Neural cell (in vitro differentiated cells): ENCODE measurements at regions not wholly inside any gene's neighbourhood (a gene's known extent, or its start where the extent isn't known, plus 50 kb on each side); places are given as distances from the start of the nearest gene placed in this dataset.

Experiments
- H2AFZ ChIP-seq: fragments of 200-600, 300-800 bp; sonication (generic), shearing (Covaris generic); 2 replicates; pipeline ENCODE4 v1.6.0; 2014; ENCODE audit warnings: low read depth, mild to moderate bottlenecking, antibody characterized with exemption, low read length, moderate library complexity
- H3F3A ChIP-seq: fragments of 200-600 bp; shearing (Covaris generic); 2 replicates; pipeline ENCODE4 v1.6.1; 2016; ENCODE audit warnings: mild to moderate bottlenecking, moderate library complexity, mixed read lengths, antibody characterized with exemption, low read length; ENCODE audit not compliant: insufficient read depth, poor library complexity, severe bottlenecking
- H3K27ac ChIP-seq: fragments of 200-600, 300-800 bp; sonication (generic), shearing (Covaris generic); 2 replicates; pipeline ENCODE4 v1.5.1; 2014; ENCODE audit warnings: mild to moderate bottlenecking, low read length, moderate library complexity
- H3K27me3 ChIP-seq: fragments of 300-800, 200-600 bp; sonication (generic), shearing (Covaris generic); 2 replicates; pipeline ENCODE4 v1.6.0; 2014; ENCODE audit warnings: mild to moderate bottlenecking, low read depth, low read length, moderate library complexity; ENCODE audit not compliant: insufficient read depth
- H3K36me3 ChIP-seq: fragments of 300-800, 200-600 bp; sonication (generic), shearing (Covaris generic); 2 replicates; pipeline ENCODE4 v1.5.1; 2014; ENCODE audit warnings: mild to moderate bottlenecking, antibody characterized with exemption, low read length, moderate library complexity; ENCODE audit not compliant: insufficient read depth
- H3K4me2 ChIP-seq: fragments of 300-800, 200-600 bp; sonication (generic), shearing (Covaris generic); 2 replicates; pipeline ENCODE4 v1.6.0; 2014; ENCODE audit warnings: mild to moderate bottlenecking, low read length
- H3K4me3 ChIP-seq: fragments of 300-800, 200-600 bp; sonication (generic), shearing (Covaris generic); 2 replicates; pipeline ENCODE4 v1.5.1; 2014; ENCODE audit warnings: mild to moderate bottlenecking, low read length, moderate library complexity
- H3K79me2 ChIP-seq: fragments of 200-600 bp; shearing (Covaris generic); replicated peaks from 2 replicates; pipeline ENCODE4 v1.6.0; 2014; ENCODE audit warnings: mild to moderate bottlenecking, low read length, moderate library complexity; ENCODE audit not compliant: insufficient read depth
- H3K9ac ChIP-seq: fragments of 300-800, 200-600 bp; sonication (generic), shearing (Covaris generic); 2 replicates; pipeline ENCODE4 v1.6.1; 2016; ENCODE audit warnings: mild to moderate bottlenecking, low read length, mixed read lengths
- H3K9me2 ChIP-seq: fragments of 200-600 bp; shearing (Covaris generic); 2 replicates; pipeline ENCODE4 v1.6.1; 2016; ENCODE audit warnings: mild to moderate bottlenecking, low read length, mixed read lengths; ENCODE audit not compliant: insufficient read depth
- H3K9me3 ChIP-seq: fragments of 200-600, 300-800 bp; sonication (generic), shearing (Covaris generic); 2 replicates; pipeline ENCODE4 v1.6.1; 2016; ENCODE audit warnings: mild to moderate bottlenecking, mixed run types, low read length, moderate library complexity, mixed read lengths
- H4K20me1 ChIP-seq: fragments of 200-600 bp; shearing (Covaris generic); 2 replicates; pipeline ENCODE4 v1.6.1; 2016; ENCODE audit warnings: mild to moderate bottlenecking, mixed run types; ENCODE audit not compliant: insufficient read depth
- EP300 ChIP-seq: fragments of 450-650 bp; conservative IDR thresholded peaks from 2 replicates; pipeline ENCODE4 v1.6.1; 2014; ENCODE audit warnings: antibody characterized with exemption, mild to moderate bottlenecking, moderate library complexity; ENCODE audit not compliant: poor library complexity, severe bottlenecking
- EZH2 ChIP-seq: fragments of 200-600, 300-800 bp; shearing (Covaris generic), sonication (generic); IDR thresholded peaks from 2 replicates; pipeline ENCODE4 v1.6.1; 2014; ENCODE audit warnings: antibody characterized with exemption, low read length, borderline replicate concordance, mild to moderate bottlenecking; ENCODE audit not compliant: insufficient read depth, poor library complexity, severe bottlenecking
- MXI1 ChIP-seq: fragments of 450-650 bp; conservative IDR thresholded peaks from 2 replicates; pipeline ENCODE4 v1.6.1; 2014; ENCODE audit warnings: antibody characterized with exemption, mild to moderate bottlenecking; ENCODE audit not compliant: poor library complexity, severe bottlenecking
- POLR2AphosphoS5 ChIP-seq: IDR thresholded peaks from 2 replicates; pipeline ENCODE4 v1.6.1; 2012
- RAD21 ChIP-seq: fragments of 450-650 bp; conservative IDR thresholded peaks from 2 replicates; pipeline ENCODE4 v1.6.1; 2014; ENCODE audit warnings: antibody characterized with exemption, mild to moderate bottlenecking, moderate library complexity
- SMC3 ChIP-seq: fragments of 450-650 bp; conservative IDR thresholded peaks from 2 replicates; pipeline ENCODE4 v1.6.1; 2014; ENCODE audit warnings: antibody characterized with exemption, mild to moderate bottlenecking, moderate library complexity; ENCODE audit not compliant: poor library complexity
- TAF1 ChIP-seq: IDR thresholded peaks from 2 replicates; pipeline ENCODE4 v1.6.1; 2012; ENCODE audit warnings: low read depth
- TF ChIP-seq, protein P1 (sequence below): fragments of 450-650 bp; IDR thresholded peaks from 2 replicates; pipeline ENCODE4 v1.5.1; 2014; ENCODE audit warnings: antibody characterized with exemption, mild to moderate bottlenecking, moderate library complexity; ENCODE audit not compliant: poor library complexity, severe bottlenecking
- TF ChIP-seq, protein P2 (sequence below): IDR thresholded peaks from 2 replicates; pipeline ENCODE4 v1.6.1; 2012; ENCODE audit warnings: borderline replicate concordance

DNA sequence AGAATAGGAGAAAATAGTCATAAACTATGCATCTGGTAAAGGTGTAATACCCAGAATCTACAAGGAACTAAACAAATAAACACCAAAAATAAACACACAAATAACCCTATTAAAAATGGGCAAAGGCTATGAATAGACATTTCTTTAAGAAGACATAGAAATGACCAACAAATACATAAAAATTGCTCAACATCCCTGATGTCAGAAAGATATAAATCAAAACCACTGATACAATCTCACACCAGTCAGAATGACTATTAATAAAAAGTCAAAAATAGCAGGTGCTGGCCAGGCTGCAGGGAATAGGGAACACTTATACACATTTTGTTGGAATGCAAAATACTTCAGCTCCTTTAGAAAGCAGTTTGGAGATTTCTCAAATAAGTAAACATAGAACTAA lies 352.1 kb upstream of the SLITRK1 start:
- Histone ChIP-seq H3K9me2 (no peaks in the 10 kb centered on the region), H3F3A (no peaks in the 10 kb centered on the region), H4K20me1 (no peaks in the 10 kb centered on the region), H3K79me2 (no peaks in the 10 kb centered on the region), H3K27me3 (no peaks in the 10 kb centered on the region), H3K4me3 (no peak overlapping the region), H3K9ac (no peak overlapping the region), H3K4me2 (no peak overlapping the region), H3K36me3 (no peaks in the 10 kb centered on the region), H3K27ac (no peak overlapping the region), H2AFZ (no peak overlapping the region), H3K9me3 (no peaks in the 10 kb centered on the region)
- TF ChIP-seq MXI1 (no peak), POLR2AphosphoS5 (no peak), EZH2 (no peak), SMC3 (no peak), EP300 (no peak), TAF1 (no peak), RAD21 (no peak)
- TF ChIP-seq, protein P1, sequence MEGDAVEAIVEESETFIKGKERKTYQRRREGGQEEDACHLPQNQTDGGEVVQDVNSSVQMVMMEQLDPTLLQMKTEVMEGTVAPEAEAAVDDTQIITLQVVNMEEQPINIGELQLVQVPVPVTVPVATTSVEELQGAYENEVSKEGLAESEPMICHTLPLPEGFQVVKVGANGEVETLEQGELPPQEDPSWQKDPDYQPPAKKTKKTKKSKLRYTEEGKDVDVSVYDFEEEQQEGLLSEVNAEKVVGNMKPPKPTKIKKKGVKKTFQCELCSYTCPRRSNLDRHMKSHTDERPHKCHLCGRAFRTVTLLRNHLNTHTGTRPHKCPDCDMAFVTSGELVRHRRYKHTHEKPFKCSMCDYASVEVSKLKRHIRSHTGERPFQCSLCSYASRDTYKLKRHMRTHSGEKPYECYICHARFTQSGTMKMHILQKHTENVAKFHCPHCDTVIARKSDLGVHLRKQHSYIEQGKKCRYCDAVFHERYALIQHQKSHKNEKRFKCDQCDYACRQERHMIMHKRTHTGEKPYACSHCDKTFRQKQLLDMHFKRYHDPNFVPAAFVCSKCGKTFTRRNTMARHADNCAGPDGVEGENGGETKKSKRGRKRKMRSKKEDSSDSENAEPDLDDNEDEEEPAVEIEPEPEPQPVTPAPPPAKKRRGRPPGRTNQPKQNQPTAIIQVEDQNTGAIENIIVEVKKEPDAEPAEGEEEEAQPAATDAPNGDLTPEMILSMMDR = no peak
- TF ChIP-seq, protein P2, sequence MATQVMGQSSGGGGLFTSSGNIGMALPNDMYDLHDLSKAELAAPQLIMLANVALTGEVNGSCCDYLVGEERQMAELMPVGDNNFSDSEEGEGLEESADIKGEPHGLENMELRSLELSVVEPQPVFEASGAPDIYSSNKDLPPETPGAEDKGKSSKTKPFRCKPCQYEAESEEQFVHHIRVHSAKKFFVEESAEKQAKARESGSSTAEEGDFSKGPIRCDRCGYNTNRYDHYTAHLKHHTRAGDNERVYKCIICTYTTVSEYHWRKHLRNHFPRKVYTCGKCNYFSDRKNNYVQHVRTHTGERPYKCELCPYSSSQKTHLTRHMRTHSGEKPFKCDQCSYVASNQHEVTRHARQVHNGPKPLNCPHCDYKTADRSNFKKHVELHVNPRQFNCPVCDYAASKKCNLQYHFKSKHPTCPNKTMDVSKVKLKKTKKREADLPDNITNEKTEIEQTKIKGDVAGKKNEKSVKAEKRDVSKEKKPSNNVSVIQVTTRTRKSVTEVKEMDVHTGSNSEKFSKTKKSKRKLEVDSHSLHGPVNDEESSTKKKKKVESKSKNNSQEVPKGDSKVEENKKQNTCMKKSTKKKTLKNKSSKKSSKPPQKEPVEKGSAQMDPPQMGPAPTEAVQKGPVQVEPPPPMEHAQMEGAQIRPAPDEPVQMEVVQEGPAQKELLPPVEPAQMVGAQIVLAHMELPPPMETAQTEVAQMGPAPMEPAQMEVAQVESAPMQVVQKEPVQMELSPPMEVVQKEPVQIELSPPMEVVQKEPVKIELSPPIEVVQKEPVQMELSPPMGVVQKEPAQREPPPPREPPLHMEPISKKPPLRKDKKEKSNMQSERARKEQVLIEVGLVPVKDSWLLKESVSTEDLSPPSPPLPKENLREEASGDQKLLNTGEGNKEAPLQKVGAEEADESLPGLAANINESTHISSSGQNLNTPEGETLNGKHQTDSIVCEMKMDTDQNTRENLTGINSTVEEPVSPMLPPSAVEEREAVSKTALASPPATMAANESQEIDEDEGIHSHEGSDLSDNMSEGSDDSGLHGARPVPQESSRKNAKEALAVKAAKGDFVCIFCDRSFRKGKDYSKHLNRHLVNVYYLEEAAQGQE = no peak

DNA sequence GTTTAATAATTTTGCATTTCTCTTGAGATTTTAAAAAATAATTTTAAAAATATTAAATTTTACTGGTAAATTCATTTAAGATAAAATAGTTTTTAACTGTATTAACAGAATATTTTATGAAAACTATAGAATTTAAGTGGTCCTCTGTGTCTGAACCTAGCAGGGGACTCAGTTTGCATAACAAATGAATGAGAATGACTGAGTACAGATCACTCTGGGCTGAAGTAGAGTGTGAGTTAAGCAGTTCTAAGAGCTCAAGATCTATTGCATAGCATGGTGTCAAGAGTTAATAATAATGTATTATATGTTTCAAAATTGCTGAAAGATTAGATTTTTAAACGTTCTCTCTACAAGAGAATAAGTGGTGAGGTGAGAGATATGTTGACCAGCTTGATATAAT lies 348.3 kb upstream of the SLITRK1 start:
- H2AFZ ChIP-seq = no peak overlapping the region
- H3K36me3 ChIP-seq = no peaks in the 10 kb centered on the region
- no peaks in the 10 kb centered on the region for H3F3A ChIP-seq
- H3K79me2 ChIP-seq = no peaks in the 10 kb centered on the region
- no peak for TF ChIP-seq EP300
- TF ChIP-seq, protein P1 = no peak
- TF ChIP-seq, protein P2 = no peak
- no peak for TF ChIP-seq RAD21
- TF ChIP-seq POLR2AphosphoS5 = no peak
- TF ChIP-seq EZH2 = no peak
- TF ChIP-seq SMC3 = no peak
- no peak for TF ChIP-seq TAF1
- no peak for TF ChIP-seq MXI1
- no peak overlapping the region for H3K4me2 ChIP-seq
- no peaks in the 10 kb centered on the region for H3K9me3 ChIP-seq
- no peaks in the 10 kb centered on the region for H4K20me1 ChIP-seq
- H3K27me3 ChIP-seq = no peaks in the 10 kb centered on the region
- no peaks in the 10 kb centered on the region for H3K9me2 ChIP-seq
- no peak overlapping the region for H3K9ac ChIP-seq
- no peak overlapping the region for H3K27ac ChIP-seq
- H3K4me3 ChIP-seq = no peak overlapping the region
